SK-N-MC (cell line): ENCODE measurements at regions not wholly inside any gene's neighbourhood (a gene's known extent, or its start where the extent isn't known, plus 50 kb on each side); places are given as distances from the start of the nearest gene placed in this dataset.

ENCODE experiments used
- EZH2 ChIP-seq: fragments of 200-600 bp; sonication (generic); IDR thresholded peaks from one replicate; pipeline ENCODE4 v1.6.1; 2017; ENCODE audit warnings: antibody characterized with exemption
- POLR2AphosphoS5 ChIP-seq: IDR thresholded peaks from 2 replicates; pipeline ENCODE4 v1.6.1; 2012; ENCODE audit warnings: mild to moderate bottlenecking, low read depth, low read length, borderline replicate concordance

DNA sequence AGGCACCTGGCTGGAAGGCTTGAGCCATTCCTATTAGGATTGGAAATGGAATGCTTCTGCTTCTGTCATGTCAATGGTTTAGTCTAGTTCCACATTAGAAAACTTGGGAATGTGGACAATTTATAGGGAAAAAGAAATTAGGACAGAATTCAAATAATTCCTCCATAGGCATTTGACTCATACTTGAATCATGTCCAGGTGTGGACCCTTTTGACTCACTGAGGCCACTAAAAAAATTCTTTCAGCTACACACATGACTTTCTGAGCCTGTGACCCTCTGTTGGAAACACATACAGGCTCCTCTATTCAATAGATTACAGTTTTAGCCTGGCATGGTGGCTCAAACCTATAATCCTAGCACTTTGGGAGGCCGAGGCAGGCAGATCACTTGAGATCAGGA, 100.5 kb downstream of the RASSF10 start:
- no peak for TF ChIP-seq EZH2
- no peak for TF ChIP-seq POLR2AphosphoS5
